Urothelium cell line (cell line): ENCODE measurements at regions not wholly inside any gene's neighbourhood (a gene's known extent, or its start where the extent isn't known, plus 50 kb on each side); places are given as distances from the start of the nearest gene placed in this dataset.
"Not testable (repeated sequence)": the region's sequence is repeated elsewhere in the genome, so short reads cannot be mapped to it uniquely, and the experiment has no call there.

Experiments used
- DNase-seq: peaks from one replicate; pipeline ENCODE4 v3.0.0; 2011; ENCODE audit warnings: low spot score, mixed read lengths
- FAIRE-seq: peaks from 2 replicates; lab custom pipeline; 2011; peaks lifted over from hg19 to GRCh38; lab: Jason Lieb, UNC

GRCh38 chrX:131875827-131876226 is 147.3 kb upstream of the STK26 start:
- not testable (repeated sequence) for FAIRE-seq, DNase-seq

- FAIRE-seq = no peak
- DNase-seq = no peak
Observed at GRCh38 chrX:131881194-131881593, 141.9 kb upstream of the STK26 start.

- FAIRE-seq, DNase-seq: not testable (repeated sequence)
Observed at GRCh38 chrX:131885042-131885441, 138.1 kb upstream of the STK26 start.

GRCh38 chrX:131893857-131894256 is 129.2 kb upstream of the STK26 start:
- not testable (repeated sequence) for DNase-seq, FAIRE-seq

GRCh38 chrX:131894995-131895394 is 128.1 kb upstream of the STK26 start:
- peak; percentile 6 for DNase-seq
- FAIRE-seq = no peak

- no peak for FAIRE-seq
- no peak for DNase-seq
Observed at GRCh38 chrX:131895807-131896206, 127.3 kb upstream of the STK26 start.

- DNase-seq (no peak), FAIRE-seq (no peak)
Observed at GRCh38 chrX:131901546-131901945, 121.6 kb upstream of the STK26 start.

- no peak for FAIRE-seq
- peak; percentile 5 for DNase-seq
Observed at GRCh38 chrX:131907488-131908314, 115.4 kb upstream of the STK26 start.

GRCh38 chrX:131910586-131910985 is 112.5 kb upstream of the STK26 start:
- no peak for DNase-seq
- FAIRE-seq = no peak

GRCh38 chrX:131915488-131915887 is 107.6 kb upstream of the STK26 start:
- FAIRE-seq = no peak
- DNase-seq = no peak

- no peak for DNase-seq
Observed at GRCh38 chrX:131917588-131917987, 105.5 kb upstream of the STK26 start.

GRCh38 chrX:131918839-131919238 is 104.3 kb upstream of the STK26 start:
- FAIRE-seq = no peak
- DNase-seq = no peak

More at GRCh38 chrX:131917588-131917987, 105.5 kb upstream of the STK26 start:
- no peak for FAIRE-seq

- FAIRE-seq (no peak), DNase-seq (no peak)
Observed at GRCh38 chrX:131923614-131924250, 99.4 kb upstream of the STK26 start.

GRCh38 chrX:131938749-131939148 is 84.4 kb upstream of the STK26 start:
- DNase-seq = no peak
- FAIRE-seq = no peak

- FAIRE-seq (no peak), DNase-seq (no peak)
Observed at GRCh38 chrX:131942034-131942433, 81.1 kb upstream of the STK26 start.

- DNase-seq (no peak), FAIRE-seq (no peak)
Observed at GRCh38 chrX:131944936-131945902, 77.9 kb upstream of the STK26 start.

GRCh38 chrX:131951166-131951565 is 71.9 kb upstream of the STK26 start:
- FAIRE-seq = no peak
- DNase-seq = no peak

GRCh38 chrX:131955099-131955777 is 67.9 kb upstream of the STK26 start:
- no peak for FAIRE-seq
- no peak for DNase-seq

GRCh38 chrX:131958724-131959123 is 64.4 kb upstream of the STK26 start:
- FAIRE-seq (no peak), DNase-seq (no peak)

- no peak for FAIRE-seq
- DNase-seq = no peak
Observed at GRCh38 chrX:131970347-131970746, 52.8 kb upstream of the STK26 start.
